ENCODE measurements at regions not wholly inside any gene's neighbourhood (a gene's known extent, or its start where the extent isn't known, plus 50 kb on each side); places are given as distances from the start of the nearest gene placed in this dataset.

- DNase-seq: no peak
Measured at GRCh38 chr14:104359301-104359968, 220.1 kb upstream of the C14orf180 start.

- no peak for DNase-seq
Measured at GRCh38 chr14:104359969-104360442, 219.6 kb upstream of the C14orf180 start.

GRCh38 chr14:104360501-104360900 is 219.1 kb upstream of the C14orf180 start:
- no peak for DNase-seq

GRCh38 chr14:104361101-104361591 is 218.4 kb upstream of the C14orf180 start:
- no peak for DNase-seq

GRCh38 chr14:104361921-104362681 is 217.5 kb upstream of the C14orf180 start:
- no peak for DNase-seq

- DNase-seq: no peak
Measured at GRCh38 chr14:104362761-104363605, 216.6 kb upstream of the C14orf180 start.

- DNase-seq: no peak
Measured at GRCh38 chr14:104363891-104364760, 215.4 kb upstream of the C14orf180 start.

GRCh38 chr14:104364830-104365229 is 214.7 kb upstream of the C14orf180 start:
- DNase-seq: peak; percentile 75

- DNase-seq: no peak
Measured at GRCh38 chr14:104366931-104367865, 212.4 kb upstream of the C14orf180 start.

- peak; percentile 28 for DNase-seq
Measured at GRCh38 chr14:104367866-104368750, 211.5 kb upstream of the C14orf180 start.

- no peak for DNase-seq
Measured at GRCh38 chr14:104368751-104369100, 210.8 kb upstream of the C14orf180 start.

- DNase-seq: no peak
Measured at GRCh38 chr14:104369208-104369607, 210.4 kb upstream of the C14orf180 start.

- DNase-seq: peak; percentile 21
Measured at GRCh38 chr14:104370256-104370870, 209.2 kb upstream of the C14orf180 start.

GRCh38 chr14:104371031-104371430 is 208.5 kb upstream of the C14orf180 start:
- DNase-seq: no peak

GRCh38 chr14:104371917-104372316 is 207.6 kb upstream of the C14orf180 start:
- no peak for DNase-seq

- DNase-seq: no peak
Measured at GRCh38 chr14:104372390-104373054, 207.0 kb upstream of the C14orf180 start.

GRCh38 chr14:104373055-104373854 is 206.3 kb upstream of the C14orf180 start:
- DNase-seq: no peak

Data from NCI-H446 treated with DMSO at 0.1 percent for 48 hours (cell line).